ENCODE measurements at regions not wholly inside any gene's neighbourhood (a gene's known extent, or its start where the extent isn't known, plus 50 kb on each side); places are given as distances from the start of the nearest gene placed in this dataset.
A peak's percentile ranks its signal among the peaks of the same experiment; 100 is the strongest.

GRCh38 chr7:26044320-26044719, 107.7 kb upstream of the NFE2L3 start:
- H3K4me1 ChIP-seq, result peaks cover 0 to 15% (median 0%) of the 10 kb centered on the region in 10 experiments; a peak in 4 of 20 replicates
- H3K36me3 ChIP-seq, result no peaks in the 10 kb centered on the region
- H3K4me3 ChIP-seq, result no peak overlapping the region
- H3K9ac ChIP-seq, result no peak overlapping the region
- 0 out of 22 replicates have a peak overlapping the region, but pooled peaks of 2 of the 11 experiments have one; percentile 3 to 49 for H3K4me2 ChIP-seq
- H3K27me3 ChIP-seq, result no peaks in the 10 kb centered on the region
- H3K27ac ChIP-seq, result no peak overlapping the region
- no peaks in the 10 kb centered on the region for H3K9me3 ChIP-seq (replicated peaks in 1 of 11)
- no peaks in the 10 kb centered on the region for H4K20me1 ChIP-seq
- no peak for TF ChIP-seq Cebpa-rat (IDR thresholded peaks at IDR 0.05)

- Histone ChIP-seq H3K4me2 (no peak overlapping the region), H3K4me3 (no peak overlapping the region), H4K20me1 (no peaks in the 10 kb centered on the region), H3K27me3 (no peaks in the 10 kb centered on the region), H3K27ac (no peak overlapping the region), H3K9me3 (replicated peaks in 1 of 11) (0 out of 22 replicates have a peak, but pooled peaks cover 0 to 6% (median 0%) of the 10 kb centered on the region in 11 experiments), H3K4me1 (peaks cover 0 to 24% (median 2%) of the 10 kb centered on the region in 10 experiments; a peak in 8 of 20 replicates), H3K9ac (no peak overlapping the region), H3K36me3 (no peaks in the 10 kb centered on the region)
- no peak for TF ChIP-seq Cebpa-rat (IDR thresholded peaks at IDR 0.05)
Measured at GRCh38 chr7:26046150-26046549, 105.8 kb upstream of the NFE2L3 start.

- no peak for TF ChIP-seq Cebpa-rat (IDR thresholded peaks at IDR 0.05)
- Histone ChIP-seq H3K4me1 (peaks cover 0 to 30% (median 2%) of the 10 kb centered on the region in 10 experiments; a peak in 8 of 20 replicates), H3K27me3 (no peaks in the 10 kb centered on the region), H3K4me2 (no peak overlapping the region), H3K4me3 (no peak overlapping the region), H3K9ac (no peak overlapping the region), H3K27ac (no peak overlapping the region), H3K9me3 (replicated peaks in 1 of 11) (peaks cover 4 to 13% (median 6%) of the 10 kb centered on the region in 11 experiments; a peak in 17 of 22 replicates), H4K20me1 (no peaks in the 10 kb centered on the region), H3K36me3 (no peaks in the 10 kb centered on the region)
Measured at GRCh38 chr7:26046878-26047277, 105.1 kb upstream of the NFE2L3 start.

DNA sequence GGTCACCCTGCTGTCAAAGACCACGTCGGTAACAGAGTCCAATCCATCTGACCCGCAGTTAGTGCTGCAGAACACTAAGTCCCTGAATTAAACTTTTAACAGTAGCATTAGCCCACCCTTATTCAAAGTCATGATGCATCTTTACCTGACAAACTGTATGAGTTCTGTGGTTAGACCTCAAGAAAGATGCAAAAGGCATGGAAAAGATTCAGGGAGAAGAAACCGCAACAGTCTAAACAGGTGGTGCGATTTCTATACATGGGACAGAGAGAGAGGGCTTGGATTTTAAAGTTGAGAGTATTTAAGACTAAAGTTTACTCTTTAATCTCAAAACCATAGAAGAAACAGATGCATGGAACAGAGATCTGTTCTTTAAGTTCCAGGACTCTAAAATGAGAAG, 103.3 kb upstream of the NFE2L3 start:
- no peak for TF ChIP-seq Cebpa-rat (IDR thresholded peaks at IDR 0.05)
- Histone ChIP-seq H4K20me1 (no peaks in the 10 kb centered on the region), H3K27me3 (no peaks in the 10 kb centered on the region), H3K4me2 (no peak overlapping the region), H3K4me3 (no peak overlapping the region), H3K9me3 (replicated peaks in 1 of 11) (peaks cover 8 to 31% (median 17%) of the 10 kb centered on the region in 11 experiments; a peak in 20 of 22 replicates), H3K36me3 (no peaks in the 10 kb centered on the region), H3K9ac (no peak overlapping the region), H3K27ac (no peak overlapping the region), H3K4me1 (peaks cover 0 to 40% (median 2%) of the 10 kb centered on the region in 10 experiments; a peak in 8 of 20 replicates)

DNA sequence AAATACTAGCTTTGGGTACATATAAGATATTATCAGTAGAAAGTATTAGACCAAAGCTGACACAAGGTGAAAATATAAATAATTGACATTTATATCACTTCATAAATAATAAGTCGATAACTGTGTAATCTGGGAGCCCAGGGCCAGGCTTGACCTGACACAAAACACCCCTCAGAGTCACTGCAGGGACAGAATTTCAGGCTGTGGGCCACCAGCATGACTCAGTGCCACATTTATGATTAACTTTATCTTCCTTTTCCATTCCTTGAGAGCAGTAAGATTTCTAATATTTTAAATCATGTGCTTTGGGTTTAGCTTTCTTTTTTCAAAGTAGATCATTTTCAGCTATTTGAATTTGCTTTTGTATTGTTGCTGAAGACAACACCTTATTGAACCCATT, 102.9 kb upstream of the NFE2L3 start:
- Histone ChIP-seq H3K36me3 (no peaks in the 10 kb centered on the region), H4K20me1 (no peaks in the 10 kb centered on the region), H3K9ac (no peak overlapping the region), H3K27me3 (no peaks in the 10 kb centered on the region), H3K27ac (no peak overlapping the region), H3K4me3 (no peak overlapping the region), H3K4me2 (no peak overlapping the region), H3K9me3 (replicated peaks in 1 of 11) (peaks cover 10 to 32% (median 18%) of the 10 kb centered on the region in 11 experiments; a peak in 20 of 22 replicates), H3K4me1 (peaks cover 0 to 35% (median 2%) of the 10 kb centered on the region in 10 experiments; a peak in 7 of 20 replicates)
- no peak for TF ChIP-seq Cebpa-rat (IDR thresholded peaks at IDR 0.05)

GRCh38 chr7:26051021-26051420, 101.0 kb upstream of the NFE2L3 start:
- H3K27me3 ChIP-seq, result no peaks in the 10 kb centered on the region
- H4K20me1 ChIP-seq, result no peaks in the 10 kb centered on the region
- H3K4me1 ChIP-seq, result peaks cover 0 to 41% (median 2%) of the 10 kb centered on the region in 10 experiments; a peak in 9 of 20 replicates
- no peak overlapping the region for H3K4me3 ChIP-seq
- peak overlapping the region in 4 of 11 experiments; percentile 55 to 62 (median 56); a peak in 8 of 22 replicates for H3K27ac ChIP-seq
- peak overlapping the region in 4 of 11 experiments; percentile 9 to 39 (median 28); a peak in 6 of 22 replicates for H3K4me2 ChIP-seq
- peak in 2 of 11 experiments; percentile 40 to 68; a peak in 3 of 22 replicates for TF ChIP-seq Cebpa-rat (IDR thresholded peaks at IDR 0.05)
- no peak overlapping the region for H3K9ac ChIP-seq
- H3K9me3 ChIP-seq (replicated peaks in 1 of 11), result peaks cover 10 to 32% (median 18%) of the 10 kb centered on the region in 11 experiments; a peak in 20 of 22 replicates
- no peaks in the 10 kb centered on the region for H3K36me3 ChIP-seq

- H3K27ac ChIP-seq, result no peak overlapping the region
Measured at GRCh38 chr7:26052706-26053105, 99.3 kb upstream of the NFE2L3 start.

GRCh38 chr7:26054386-26054785, 97.6 kb upstream of the NFE2L3 start:
- H4K20me1 ChIP-seq, result no peaks in the 10 kb centered on the region
- peaks cover 0 to 59% (median 8%) of the 10 kb centered on the region in 10 experiments; a peak in 11 of 20 replicates for H3K4me1 ChIP-seq
- H3K9ac ChIP-seq, result no peak overlapping the region
- no peaks in the 10 kb centered on the region for H3K36me3 ChIP-seq
- H3K4me3 ChIP-seq, result no peak overlapping the region
- no peak overlapping the region for H3K4me2 ChIP-seq
- no peak for TF ChIP-seq Cebpa-rat (IDR thresholded peaks at IDR 0.05)
- no peaks in the 10 kb centered on the region for H3K27me3 ChIP-seq
- no peak overlapping the region for H3K27ac ChIP-seq
- H3K9me3 ChIP-seq (replicated peaks in 1 of 11), result peaks cover 10 to 32% (median 19%) of the 10 kb centered on the region in 11 experiments; a peak in 20 of 22 replicates

More at GRCh38 chr7:26052706-26053105, 99.3 kb upstream of the NFE2L3 start:
- Histone ChIP-seq H3K4me2 (peak overlapping the region in 3 of 11 experiments; percentile 14 to 38 (median 35); a peak in 2 of 22 replicates), H3K27me3 (no peaks in the 10 kb centered on the region), H3K4me3 (no peak overlapping the region), H4K20me1 (no peaks in the 10 kb centered on the region), H3K4me1 (peaks cover 0 to 49% (median 3%) of the 10 kb centered on the region in 10 experiments; a peak in 10 of 20 replicates), H3K9me3 (replicated peaks in 1 of 11) (peaks cover 10 to 32% (median 19%) of the 10 kb centered on the region in 11 experiments; a peak in 20 of 22 replicates), H3K36me3 (no peaks in the 10 kb centered on the region), H3K9ac (no peak overlapping the region)
- TF ChIP-seq Cebpa-rat (IDR thresholded peaks at IDR 0.05), result no peak

GRCh38 chr7:26055241-26055640, 96.8 kb upstream of the NFE2L3 start:
- Histone ChIP-seq H3K4me2 (peak overlapping the region in 4 of 11 experiments; percentile 30 to 53 (median 37); a peak in 3 of 22 replicates), H3K9ac (no peak overlapping the region), H4K20me1 (no peaks in the 10 kb centered on the region), H3K4me3 (no peak overlapping the region), H3K4me1 (peaks cover 0 to 54% (median 8%) of the 10 kb centered on the region in 10 experiments; a peak in 11 of 20 replicates), H3K27ac (no peak overlapping the region), H3K36me3 (no peaks in the 10 kb centered on the region), H3K27me3 (no peaks in the 10 kb centered on the region), H3K9me3 (replicated peaks in 1 of 11) (peaks cover 10 to 32% (median 19%) of the 10 kb centered on the region in 11 experiments; a peak in 20 of 22 replicates)
- TF ChIP-seq Cebpa-rat (IDR thresholded peaks at IDR 0.05), result no peak

All from BLaER1 treated with 17β-estradiol and CSF1 and Interleukin-3, amounts not matched to agents 10 nM and 100 nM (cell line).